Effector CD8-positive, alpha-beta T cell (primary cell): ENCODE measurements at regions not wholly inside any gene's neighbourhood (a gene's known extent, or its start where the extent isn't known, plus 50 kb on each side); places are given as distances from the start of the nearest gene placed in this dataset.

ENCODE experiments used
- DNase-seq: peaks from one replicate; lab custom pipeline; 2025; lab: John Stamatoyannopoulos, UW

- no peak for DNase-seq
These were observed 535.3 kb upstream of the TMEM132C start for GRCh38 chr12:127731657-127732056.

GRCh38 chr12:127742231-127742630, 524.7 kb upstream of the TMEM132C start:
- DNase-seq, result no peak

GRCh38 chr12:127745469-127746212, 521.3 kb upstream of the TMEM132C start:
- no peak for DNase-seq

- DNase-seq, result no peak
These were observed 517.6 kb upstream of the TMEM132C start for GRCh38 chr12:127749416-127749815.

- DNase-seq, result no peak
These were observed 516.7 kb upstream of the TMEM132C start for GRCh38 chr12:127750076-127750840.

- DNase-seq, result no peak
These were observed 514.2 kb upstream of the TMEM132C start for GRCh38 chr12:127752802-127753201.

GRCh38 chr12:127760357-127760756, 506.6 kb upstream of the TMEM132C start:
- no peak for DNase-seq

- no peak for DNase-seq
These were observed 506.0 kb upstream of the TMEM132C start for GRCh38 chr12:127760996-127761395.

GRCh38 chr12:127761880-127762279, 505.1 kb upstream of the TMEM132C start:
- DNase-seq, result no peak

GRCh38 chr12:127767656-127768055, 499.3 kb upstream of the TMEM132C start:
- no peak for DNase-seq

- DNase-seq, result no peak
These were observed 496.9 kb upstream of the TMEM132C start for GRCh38 chr12:127770118-127770517.

GRCh38 chr12:127771546-127771945, 495.4 kb upstream of the TMEM132C start:
- DNase-seq, result no peak

GRCh38 chr12:127773520-127773919, 493.4 kb upstream of the TMEM132C start:
- no peak for DNase-seq

GRCh38 chr12:127774828-127775227, 492.1 kb upstream of the TMEM132C start:
- no peak for DNase-seq

- DNase-seq, result no peak
These were observed 487.5 kb upstream of the TMEM132C start for GRCh38 chr12:127779301-127780045.

GRCh38 chr12:127780881-127781280, 486.1 kb upstream of the TMEM132C start:
- no peak for DNase-seq

- DNase-seq, result no peak
These were observed 485.6 kb upstream of the TMEM132C start for GRCh38 chr12:127781336-127781735.

GRCh38 chr12:127785540-127785939, 481.4 kb upstream of the TMEM132C start:
- DNase-seq, result no peak

GRCh38 chr12:127785986-127786590, 480.9 kb upstream of the TMEM132C start:
- DNase-seq, result no peak

GRCh38 chr12:127787544-127787943, 479.4 kb upstream of the TMEM132C start:
- no peak for DNase-seq

GRCh38 chr12:127790376-127790775, 476.6 kb upstream of the TMEM132C start:
- no peak for DNase-seq

GRCh38 chr12:127791217-127791616, 475.8 kb upstream of the TMEM132C start:
- DNase-seq, result no peak
